Stimulated activated CD8-positive, alpha-beta memory T cell treated with anti-CD3 and anti-CD28 coated beads, Interleukin-2, amount 100 ng/mL, for 1 hour (primary cell): ENCODE measurements at regions not wholly inside any gene's neighbourhood (a gene's known extent, or its start where the extent isn't known, plus 50 kb on each side); places are given as distances from the start of the nearest gene placed in this dataset.

Source experiments
- DNase-seq, 2 donors: peaks; one replicate each; pipeline ENCODE4 v3.0.0-alpha.2; 2020; ENCODE audit warnings: low read depth in 2 of 2

DNA sequence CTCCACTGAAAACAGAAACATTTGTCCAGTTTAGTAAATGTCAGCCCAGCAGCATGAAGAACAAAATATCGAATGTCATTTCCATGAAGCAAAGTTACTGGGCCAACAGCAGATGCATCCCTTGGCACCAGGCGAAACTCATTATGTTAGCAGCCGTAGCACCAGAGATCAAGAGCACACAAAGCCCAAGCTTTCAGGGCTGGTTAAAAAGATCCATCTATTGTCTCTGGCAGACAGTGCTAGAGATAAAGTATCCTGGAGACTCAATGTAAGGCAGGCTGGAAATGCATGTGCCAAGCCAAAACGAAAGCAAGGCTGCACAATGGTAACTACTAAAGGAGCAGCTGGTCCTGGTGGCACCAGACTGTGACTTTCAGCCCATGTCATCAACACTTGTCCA lies 120.3 kb upstream of the PLEKHG7 start:
- DNase-seq, result no peak

DNA sequence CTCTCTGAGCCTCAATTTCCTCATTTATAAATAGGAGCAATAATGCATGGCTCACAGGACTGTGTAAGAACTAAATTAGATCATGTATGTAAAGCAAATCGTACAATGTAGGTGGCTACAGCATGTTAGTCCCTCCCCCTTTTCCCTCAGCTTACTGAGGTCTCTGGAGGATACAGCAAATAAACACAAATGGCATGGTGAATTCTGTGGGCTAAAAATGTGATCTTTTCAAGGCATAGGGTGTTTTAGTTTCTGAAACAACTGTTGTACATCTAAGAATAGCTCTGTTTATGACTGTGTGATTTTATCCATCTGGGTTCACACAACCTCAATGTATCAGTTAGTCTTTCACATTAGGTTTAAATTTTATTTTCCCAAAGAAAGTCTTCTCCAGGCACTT lies 121.2 kb upstream of the PLEKHG7 start:
- no peak for DNase-seq

DNA sequence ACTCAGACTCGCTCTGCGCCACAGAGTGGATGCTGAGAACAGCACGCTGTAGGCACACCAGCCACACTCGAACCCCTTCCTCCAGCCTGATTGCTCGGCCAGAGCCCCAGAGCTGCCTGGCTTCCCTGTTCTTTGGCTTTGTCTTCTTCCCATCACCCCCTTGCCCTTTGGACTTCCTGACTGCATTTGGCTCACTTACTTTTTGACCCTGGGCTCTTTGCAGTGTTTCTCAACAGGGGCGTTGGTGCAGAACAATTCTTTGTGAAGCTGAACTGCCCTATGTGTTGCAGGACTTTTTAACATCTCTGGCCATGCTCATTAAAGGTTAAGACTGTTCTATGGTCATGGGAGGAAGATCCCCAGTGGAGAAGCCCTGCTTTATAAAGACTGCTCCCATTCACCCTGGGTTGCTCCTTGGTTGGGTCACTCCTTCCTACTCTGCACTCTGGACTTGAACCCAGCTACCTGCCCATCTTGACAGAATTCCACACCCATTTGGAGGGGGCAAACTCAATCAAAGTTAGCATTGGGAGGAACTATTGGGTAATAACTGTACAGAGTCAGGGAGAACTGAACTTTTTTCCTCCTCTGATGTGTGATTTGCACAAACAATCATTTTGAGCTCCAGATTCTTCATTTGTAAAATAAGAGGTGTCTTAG lies 127.7 kb upstream of the PLEKHG7 start:
- DNase-seq, result no peak

DNA sequence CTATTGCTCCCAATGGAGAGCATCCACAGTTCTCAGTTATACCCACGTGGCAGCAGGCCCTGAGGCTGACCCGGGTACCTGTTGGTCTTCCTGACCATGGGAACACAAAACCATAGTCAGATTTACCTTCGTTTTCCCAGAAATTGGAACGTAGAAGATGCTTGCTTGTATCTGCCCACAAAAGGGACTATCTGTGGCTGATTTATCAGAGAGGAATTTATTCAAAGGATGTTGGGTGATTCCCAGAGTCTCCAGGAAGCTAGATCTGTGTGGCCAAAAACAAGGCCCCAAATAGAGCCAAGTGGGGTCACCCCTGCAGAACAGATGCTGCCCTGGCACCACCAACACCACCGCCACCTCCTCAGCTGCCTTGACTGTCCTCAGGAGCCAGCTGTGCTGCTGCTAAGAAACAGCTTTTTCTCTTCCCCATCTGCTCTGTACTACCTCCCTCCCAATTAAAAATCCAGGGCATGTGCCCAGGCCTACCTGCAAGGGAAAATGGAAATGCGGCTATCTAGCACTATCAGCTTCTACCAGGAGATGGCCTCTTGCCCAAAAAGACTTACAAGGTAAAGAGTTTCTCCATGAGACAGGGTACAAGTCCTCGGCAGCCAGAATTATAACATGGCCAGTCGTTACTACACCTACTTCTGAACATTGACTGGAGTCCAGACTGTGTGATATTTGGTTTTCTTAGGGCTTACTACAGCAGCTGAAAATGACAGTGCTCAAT lies 128.6 kb upstream of the PLEKHG7 start:
- no peak for DNase-seq

DNA sequence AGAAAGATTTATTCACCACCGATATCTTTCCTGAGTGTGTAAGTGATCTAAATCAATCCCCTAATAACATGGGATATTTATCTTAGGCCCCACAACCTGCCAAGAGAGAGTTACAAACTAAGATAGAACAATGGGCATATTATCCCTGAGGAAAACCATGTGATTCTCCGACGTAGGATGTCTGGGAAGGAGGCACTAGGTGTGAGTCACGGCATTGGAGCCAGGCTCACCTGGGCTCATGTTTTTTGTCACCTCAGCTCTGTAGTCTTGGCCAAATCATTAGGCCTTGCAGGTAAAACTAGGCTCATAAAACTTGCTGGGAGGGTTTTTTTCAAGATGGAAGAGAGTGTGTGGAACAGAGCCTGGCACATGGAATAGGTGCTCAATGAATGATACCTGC lies 129.7 kb upstream of the PLEKHG7 start:
- no peak for DNase-seq

DNA sequence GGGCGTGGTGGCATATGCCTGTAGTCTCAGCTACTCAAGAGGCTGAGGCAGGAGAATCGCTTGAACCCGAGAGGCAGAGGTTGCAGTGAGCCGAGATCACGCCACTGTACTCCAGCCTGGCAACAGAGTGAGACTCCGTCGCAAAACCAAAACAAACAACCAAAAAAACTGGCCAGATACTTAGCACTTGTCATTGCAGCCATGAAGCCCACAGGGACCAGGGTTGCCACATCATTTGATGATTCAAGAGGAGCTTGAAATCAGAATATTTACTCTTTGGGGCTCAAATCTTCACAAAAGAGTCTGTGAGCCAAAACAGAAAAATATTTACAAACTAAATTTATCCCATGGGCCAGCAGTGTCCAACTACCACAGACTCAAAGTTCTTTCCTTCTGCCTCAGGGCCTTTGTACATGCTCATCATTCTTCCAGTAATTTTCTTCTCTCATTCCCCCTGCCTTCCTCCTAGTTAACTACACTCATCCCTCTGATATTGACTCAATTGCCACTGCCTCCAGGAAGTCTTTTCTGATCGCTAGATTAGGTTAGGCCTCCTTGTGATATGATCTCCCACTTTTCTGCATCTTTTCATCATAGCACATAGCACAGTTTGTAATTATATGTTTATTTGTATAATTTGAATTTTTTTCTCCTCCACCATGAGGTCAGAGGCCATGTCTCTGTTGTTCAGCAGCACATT lies 130.8 kb upstream of the PLEKHG7 start:
- DNase-seq, result no peak

DNA sequence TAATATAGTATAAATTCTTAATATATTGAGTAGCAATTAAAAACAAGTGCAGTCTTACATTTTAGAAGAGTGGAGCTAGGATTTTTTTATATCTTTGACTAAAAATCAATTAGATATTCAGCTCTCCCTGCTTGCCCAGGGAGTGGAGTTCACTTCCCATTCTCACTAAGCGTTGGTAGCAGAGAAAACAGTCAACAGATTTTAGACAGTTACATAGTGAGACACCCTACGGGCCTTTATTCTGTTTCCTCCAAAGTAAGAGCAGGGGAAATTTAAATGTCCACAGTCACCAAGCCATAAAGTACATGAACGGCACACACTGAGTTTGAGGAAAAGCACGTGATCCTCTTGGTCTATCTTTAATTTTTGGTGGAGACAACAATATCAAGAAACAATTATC lies 131.6 kb upstream of the PLEKHG7 start:
- DNase-seq, result no peak

DNA sequence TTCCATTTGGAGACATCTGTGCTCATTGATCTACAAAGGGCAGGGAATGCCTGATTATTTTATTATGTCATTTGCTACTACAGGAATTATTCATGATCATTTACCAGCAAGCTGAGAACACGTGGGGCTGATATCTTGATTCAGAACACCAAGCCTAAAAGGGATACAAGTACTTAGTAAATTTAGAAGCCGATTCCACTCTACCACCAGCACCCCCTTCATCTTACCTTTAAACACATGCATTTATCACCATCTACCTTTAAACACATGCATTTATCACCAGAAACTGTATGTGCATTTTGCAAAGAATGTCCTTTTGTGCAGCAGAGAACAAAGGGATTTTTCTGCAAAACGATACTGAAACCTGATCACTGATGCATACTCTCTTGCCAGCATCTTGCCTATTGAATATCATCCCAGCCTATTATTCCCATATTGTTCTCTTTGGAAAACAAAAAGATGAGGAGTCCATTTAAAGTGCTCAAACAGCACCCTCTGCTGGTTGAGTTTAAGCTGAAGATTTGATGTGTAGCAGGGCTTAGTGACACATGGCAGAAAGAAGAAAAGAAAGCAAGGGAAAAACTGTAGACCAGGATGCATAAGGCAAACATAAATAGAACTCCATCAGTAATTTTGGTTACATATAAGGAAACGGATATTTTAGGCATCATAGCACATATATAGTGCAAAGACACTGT lies 132.6 kb upstream of the PLEKHG7 start:
- no peak for DNase-seq

DNA sequence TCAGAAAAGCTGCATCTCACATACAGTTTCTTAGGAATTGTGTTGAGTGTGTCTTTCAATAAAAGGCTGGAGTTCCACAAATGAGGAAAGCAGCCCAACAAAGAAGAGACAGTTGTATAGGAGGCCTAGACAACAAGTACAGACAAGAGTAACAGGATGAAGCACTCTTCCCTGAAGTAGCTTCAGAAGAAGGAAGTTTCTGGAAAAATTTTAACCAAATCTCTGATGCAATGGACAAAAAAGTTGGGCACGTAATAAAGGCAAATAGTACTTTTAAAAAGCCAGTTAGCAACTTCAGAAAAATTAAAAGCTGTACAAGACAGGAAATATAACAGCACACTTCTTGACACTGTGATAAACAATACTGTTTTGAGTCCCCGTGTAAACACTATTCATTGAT lies 134.1 kb upstream of the PLEKHG7 start:
- DNase-seq, result no peak

DNA sequence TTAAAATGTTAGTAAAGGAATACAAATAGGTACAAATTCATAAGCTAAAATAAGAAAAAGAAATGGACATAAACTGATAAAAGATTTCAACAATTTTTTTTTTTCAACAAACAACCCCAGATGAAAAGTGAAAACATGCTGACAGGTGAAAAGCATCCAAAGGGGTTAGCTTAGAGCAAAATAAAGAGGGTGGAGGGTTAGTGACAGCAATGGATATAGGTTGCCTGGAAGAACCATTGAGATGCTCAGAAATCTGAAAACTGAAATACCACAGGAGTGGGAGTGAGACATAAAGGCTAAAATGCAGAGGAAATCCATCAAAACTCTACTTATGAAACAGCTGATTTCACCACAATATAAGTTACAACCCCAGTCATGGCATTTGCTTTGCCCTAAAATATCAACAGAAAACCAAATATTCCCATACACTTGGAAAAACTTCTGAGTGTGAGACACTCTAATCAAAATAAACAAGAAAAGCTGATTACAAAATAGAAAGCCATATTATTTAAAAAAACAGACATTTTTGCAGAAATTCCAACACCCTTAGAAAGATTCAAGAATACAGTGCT lies 136.3 kb upstream of the PLEKHG7 start:
- DNase-seq, result no peak

DNA sequence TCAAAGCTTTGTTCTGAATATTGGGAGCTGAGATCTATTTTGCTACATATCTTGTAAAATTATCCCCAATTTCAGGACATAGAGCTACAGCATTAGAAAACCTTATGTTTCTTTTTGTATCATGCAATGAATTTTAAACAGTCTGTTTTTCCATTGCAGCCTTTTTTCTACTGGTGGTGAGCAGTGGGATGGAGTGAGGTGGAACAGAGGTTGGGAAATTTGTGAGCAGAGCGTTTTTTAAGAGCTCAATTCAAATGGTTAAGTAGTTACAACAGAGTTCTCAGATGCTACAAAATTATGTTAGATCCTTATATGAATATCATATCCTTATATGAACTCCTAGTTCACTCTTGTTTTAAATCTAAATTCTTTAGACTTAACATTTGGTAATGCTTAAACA lies 139.0 kb upstream of the PLEKHG7 start:
- no peak for DNase-seq

DNA sequence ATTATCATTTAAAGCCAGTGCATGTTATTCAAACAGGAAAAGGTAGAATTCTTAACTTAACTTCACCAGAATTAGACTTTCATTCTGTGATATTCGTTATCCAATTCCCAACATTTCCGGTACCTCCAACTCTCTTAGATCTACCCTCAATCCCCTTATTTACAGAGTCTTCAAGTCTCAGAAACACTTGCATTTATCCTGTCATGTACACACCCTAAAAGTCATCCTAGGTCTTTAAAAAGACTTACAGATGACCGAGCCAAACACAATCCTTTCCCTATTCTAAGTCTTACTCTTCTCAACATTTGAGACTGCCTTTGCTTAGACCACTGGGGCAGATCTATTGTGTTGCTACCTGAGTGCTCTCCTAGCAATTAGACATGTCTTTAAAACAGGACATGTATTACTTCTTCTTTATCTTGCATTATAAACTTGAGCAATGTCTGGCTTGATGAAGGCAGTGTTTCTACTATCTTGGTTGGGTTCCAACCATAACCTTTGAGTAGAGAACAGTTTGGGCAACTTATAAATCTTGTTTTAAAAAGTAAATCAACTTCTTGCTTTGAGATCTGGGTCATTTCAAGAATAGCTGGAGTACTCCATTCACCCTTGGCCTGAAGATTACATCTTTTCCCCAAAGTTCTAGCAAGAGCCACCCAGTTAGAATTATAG lies 140.6 kb upstream of the PLEKHG7 start:
- no peak for DNase-seq

DNA sequence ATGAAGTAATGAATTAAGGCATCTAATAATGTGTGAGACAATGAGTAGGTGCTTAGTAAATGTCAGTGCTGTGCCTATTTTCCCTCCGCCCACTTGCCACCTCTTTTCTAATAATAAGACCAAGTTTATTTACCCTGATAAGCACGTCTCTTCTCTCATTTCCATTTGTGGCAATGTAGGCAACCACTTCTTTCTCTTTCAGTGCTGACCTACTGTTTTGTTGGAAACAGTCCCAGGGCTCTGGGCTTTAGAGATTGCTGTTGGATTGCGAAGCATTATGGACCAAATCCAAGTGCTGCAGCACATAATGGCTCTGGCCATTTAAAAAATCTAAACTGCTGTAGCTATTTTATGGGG lies 141.3 kb upstream of the PLEKHG7 start:
- DNase-seq, result no peak

DNA sequence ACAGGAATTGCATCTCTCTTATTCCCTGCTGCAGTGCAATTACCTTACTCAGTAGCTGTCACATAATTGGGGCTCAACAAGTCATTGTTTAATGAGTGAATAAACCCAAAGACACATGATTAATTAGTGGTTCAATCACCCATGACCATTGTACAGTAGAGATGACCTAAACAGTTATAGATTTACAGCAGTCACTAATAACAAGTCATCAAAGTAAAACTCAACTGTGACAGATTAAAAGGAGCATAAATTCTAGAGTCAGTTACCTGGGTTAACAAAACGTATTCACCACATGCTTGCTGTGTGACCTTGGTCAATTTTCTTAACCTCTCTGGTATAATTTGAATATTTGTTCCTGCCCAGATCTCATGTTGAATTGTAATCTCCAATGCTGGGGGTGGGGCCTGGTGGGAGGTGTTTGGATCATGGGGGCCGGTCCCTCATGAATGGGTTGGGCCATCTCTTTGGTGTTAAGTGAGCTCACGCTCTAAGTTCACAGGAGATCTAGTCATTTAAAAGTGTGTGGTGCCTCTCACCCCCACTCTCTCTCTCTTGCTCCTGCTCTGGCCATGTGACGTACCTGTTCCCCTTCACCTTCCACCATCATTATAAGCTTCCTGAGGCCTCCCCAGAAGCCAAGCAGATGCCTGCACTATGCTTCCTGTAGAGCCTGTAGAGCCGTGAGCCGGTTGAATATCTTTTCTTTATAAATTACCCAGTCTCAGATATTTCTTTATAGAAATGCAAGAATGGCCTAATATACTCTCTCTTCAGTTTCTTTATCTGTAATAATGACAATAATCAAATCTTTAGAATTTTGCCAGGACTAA lies 141.9 kb upstream of the PLEKHG7 start:
- DNase-seq, result no peak

DNA sequence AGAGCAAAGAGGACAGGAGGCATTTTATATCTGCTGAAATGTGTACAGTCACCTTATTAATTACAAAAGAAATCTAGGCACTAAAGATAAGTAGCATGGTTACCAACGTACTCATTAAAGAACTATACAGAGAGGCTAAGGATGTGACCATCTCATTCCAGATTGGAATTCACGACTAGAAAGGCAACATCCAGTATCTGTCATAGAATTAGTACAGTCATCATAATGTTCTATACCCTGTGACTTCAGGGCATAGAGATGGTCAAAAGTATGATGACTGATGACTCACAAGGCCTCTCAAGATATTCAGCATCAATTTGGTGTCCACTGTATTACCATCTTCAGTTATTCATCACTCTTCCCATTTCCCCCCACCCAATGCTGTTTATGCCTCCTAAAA lies 144.0 kb upstream of the PLEKHG7 start:
- no peak for DNase-seq

DNA sequence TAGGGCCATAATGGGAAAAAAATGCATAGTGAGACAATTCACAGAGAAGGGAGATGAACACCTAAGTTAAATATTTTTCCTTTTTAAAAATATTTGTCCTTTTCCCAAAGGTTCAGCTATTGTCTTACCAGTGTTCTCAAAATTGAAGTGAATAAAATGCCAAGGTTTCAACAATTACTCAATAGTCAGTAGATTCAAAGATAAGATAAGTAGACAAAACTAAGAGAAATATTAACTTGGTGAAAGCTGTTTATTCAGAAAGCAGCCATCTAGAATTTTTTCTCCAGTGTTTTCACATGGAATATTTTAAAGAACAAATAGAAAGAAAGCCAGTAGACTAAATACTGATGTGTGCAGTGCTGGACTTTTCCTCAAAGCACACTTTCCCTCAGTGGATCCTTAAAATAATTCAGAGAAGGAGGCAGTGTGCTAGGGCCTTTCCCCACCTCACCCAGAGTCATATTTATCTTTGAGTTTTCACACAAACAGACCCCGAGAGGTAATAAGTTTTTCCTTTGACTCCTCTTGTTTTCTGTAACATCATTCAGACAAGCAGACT lies 144.5 kb upstream of the PLEKHG7 start:
- DNase-seq, result no peak

DNA sequence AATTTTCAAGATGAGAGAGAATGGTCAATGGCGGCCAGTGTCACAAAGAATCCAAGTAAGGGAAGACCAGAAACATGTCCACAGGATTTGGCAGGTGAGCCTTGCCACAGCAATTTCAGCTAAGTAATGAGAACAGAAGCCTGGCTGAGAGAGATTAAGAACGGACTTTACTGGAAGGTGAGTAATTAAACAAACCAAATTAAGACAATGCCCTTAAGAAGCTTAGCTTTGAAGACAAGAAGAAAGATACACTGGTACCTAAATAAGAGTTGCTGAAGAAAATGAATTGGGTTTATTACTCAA lies 145.4 kb upstream of the PLEKHG7 start:
- DNase-seq, result no peak

DNA sequence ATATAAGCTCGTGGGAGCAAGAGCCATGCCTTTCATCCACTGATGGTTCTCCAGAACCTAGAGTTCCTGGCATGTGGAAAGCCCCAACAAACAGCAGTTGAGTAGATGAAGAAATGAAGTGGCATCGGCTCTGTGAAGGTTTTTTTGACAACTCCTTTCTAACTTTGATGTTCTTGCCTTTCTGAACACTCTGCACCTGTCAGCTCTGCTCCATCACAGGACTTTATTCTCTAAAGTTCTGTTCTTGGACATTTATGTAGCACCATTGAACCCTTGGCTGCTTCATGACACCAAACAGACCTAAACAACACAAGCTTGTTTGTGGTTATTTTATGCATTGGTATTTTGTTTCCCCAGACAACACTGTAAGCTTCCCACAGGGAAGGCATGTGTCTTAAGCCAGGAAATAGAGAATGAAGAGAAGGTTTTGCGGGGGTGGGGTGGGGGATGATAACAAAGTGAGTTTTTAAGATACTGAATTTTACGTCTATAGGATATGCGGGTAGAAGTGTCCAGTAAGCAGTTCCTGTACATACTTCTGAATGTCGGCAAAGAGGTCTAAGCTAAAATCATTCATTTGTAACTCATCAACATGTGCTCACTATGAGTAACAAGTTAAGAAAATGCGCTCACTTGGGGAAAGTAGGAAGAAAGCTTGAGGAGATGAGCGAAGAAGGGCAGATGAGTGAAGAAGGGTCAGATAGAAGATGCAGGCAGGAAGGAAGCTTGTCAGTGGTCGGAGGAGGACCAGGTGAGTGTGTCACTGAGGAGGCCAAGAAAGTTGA lies 146.0 kb upstream of the PLEKHG7 start:
- DNase-seq, result no peak

DNA sequence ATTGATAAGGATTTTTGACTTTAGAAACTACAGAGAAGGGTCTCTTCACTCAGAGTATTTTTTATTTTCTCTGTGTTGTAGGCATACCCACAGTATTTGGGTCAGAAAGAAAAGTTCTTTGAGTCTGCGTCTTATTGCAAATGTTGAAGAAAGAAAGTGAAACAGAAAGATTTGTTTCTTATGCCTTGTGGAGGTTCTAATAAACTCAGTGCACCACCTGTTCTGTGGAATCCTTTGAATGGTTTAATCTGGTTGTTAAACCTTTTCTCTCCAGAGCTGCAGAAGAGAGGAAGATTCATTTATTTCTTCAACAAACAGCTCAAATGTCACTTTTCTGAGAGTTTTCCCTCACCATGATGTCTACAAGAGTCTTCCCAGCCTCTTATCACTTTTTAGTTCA lies 146.6 kb upstream of the PLEKHG7 start:
- no peak for DNase-seq
